Body of pancreas (tissue), 4 donors: ENCODE measurements at regions not wholly inside any gene's neighbourhood (a gene's known extent, or its start where the extent isn't known, plus 50 kb on each side); places are given as distances from the start of the nearest gene placed in this dataset.

ENCODE experiments used
- CTCF ChIP-seq, 7 experiments: fragments of 450-650 bp in 4 of 7; fragments of 200-600 bp in 3 of 7; sonication (generic) in 3 of 7; IDR thresholded peaks; one replicate each; pipeline ENCODE4 v1.5.1; 2016 to 2019; ENCODE audit warnings: antibody characterized with exemption in 7 of 7
- POLR2A ChIP-seq, 3 donors: fragments of 450-650 bp; IDR thresholded peaks; one replicate each; pipeline ENCODE4 v1.6.1; 2016; ENCODE audit warnings: antibody characterized with exemption in 3 of 3, mild to moderate bottlenecking in 2 of 3

- no peak for TF ChIP-seq CTCF (IDR thresholded peaks at IDR 0.05)
- no peak for TF ChIP-seq POLR2A (IDR thresholded peaks at IDR 0.05)
These were observed 116.9 kb upstream of the GDF10 start for GRCh38 chr10:47182934-47183703.
